K562 (cell line): ENCODE measurements at regions not wholly inside any gene's neighbourhood (a gene's known extent, or its start where the extent isn't known, plus 50 kb on each side); places are given as distances from the start of the nearest gene placed in this dataset.

Source experiments
- ATAC-seq: fragments of 200-7000 bp; cut with Tn5 transposase; 3 replicates; pipeline ENCODE4 v1.9.1; 2020; ENCODE audit warnings: moderate library complexity
- BruUV-seq: library from RNA; stranded (reverse); fragments of 400-500 nt; replicated peaks from 2 replicates; lab custom pipeline; 2021; lab: Mats Ljungman, UMichigan
- CTCF ChIA-PET: fragments of 300-600 bp; formaldehyde crosslinking; extraction: SDS; loops from one replicate; lab custom pipeline; 2021; ENCODE audit warnings: low intra/inter-chr PET ratio; lab: Yijun Ruan, JAX
- POLR2A ChIA-PET: fragments of 300-600, 350-650 bp; sonication (Branson Sonifier 250); formaldehyde crosslinking; extraction: SDS; loops from one replicate; lab custom pipeline; 2021; ENCODE audit warnings: antibody characterized with exemption, inconsistent platforms; lab: Yijun Ruan, JAX
- DNase-seq, 4 experiments: peaks; one replicate each; pipeline versions ENCODE4 v3.0.0 to v3.0.0-alpha.2; 2011 to 2018; ENCODE audit warnings: low spot score in 3 of 4, mixed read lengths in 3 of 4; ENCODE audit errors: extremely low read depth in 1 of 4
- FAIRE-seq: peaks from 2 replicates; lab custom pipeline; 2011; peaks lifted over from hg19 to GRCh38; lab: Jason Lieb, UNC
- H2AFZ ChIP-seq: 2 replicates; pipeline ENCODE4 v1.6.0; 2011; ENCODE audit warnings: low read depth, low read length, control low read depth, inconsistent platforms
- H3K27ac ChIP-seq: fragments of 200-600 bp; 3 replicates; pipeline ENCODE4 v1.8.0; 2011; ENCODE audit warnings: low read depth, mild to moderate bottlenecking, control low read depth, inconsistent platforms, low read length, moderate library complexity, mixed read lengths; ENCODE audit errors: extremely low read depth
- H3K27me3 ChIP-seq, 2 experiments: fragments of 300-600 bp in 1 of 2; 2 replicates in 1 of 2; 3 replicates in 1 of 2; pipeline versions ENCODE4 v1.6.0 to v1.8.0; 2011; ENCODE audit warnings: inconsistent platforms in 2 of 2, low read length in 2 of 2, mild to moderate bottlenecking in 1 of 2, mixed read lengths in 1 of 2, moderate library complexity in 1 of 2; ENCODE audit not compliant: control insufficient read depth in 2 of 2, insufficient read depth in 2 of 2
- H3K36me3 ChIP-seq: fragments of 300-600 bp; 3 replicates; pipeline ENCODE4 v1.8.0; 2011; ENCODE audit warnings: mild to moderate bottlenecking, low read length, inconsistent platforms; ENCODE audit not compliant: control insufficient read depth, insufficient read depth
- H3K4me1 ChIP-seq, 2 experiments: fragments of 200-600 bp in 1 of 2; replicated peaks in 1 of 2; 2 replicates in 1 of 2; 3 replicates in 1 of 2; pipeline versions ENCODE4 v1.5.1 to v1.8.0; 2011; ENCODE audit warnings: inconsistent platforms in 2 of 2, low read length in 2 of 2, mild to moderate bottlenecking in 1 of 2, mixed read lengths in 1 of 2, moderate library complexity in 1 of 2; ENCODE audit not compliant: control insufficient read depth in 2 of 2, insufficient read depth in 2 of 2
- H3K4me2 ChIP-seq: 2 replicates; pipeline ENCODE4 v1.6.1; 2011; ENCODE audit warnings: low read length, control low read depth, inconsistent platforms, mixed read lengths; ENCODE audit not compliant: insufficient read depth
- H3K4me3 ChIP-seq: fragments of 200-600 bp; sonication (generic), shearing (Covaris generic); 2 replicates; pipeline ENCODE4 v1.5.1; 2016; ENCODE audit warnings: control low read depth, inconsistent platforms
- H3K79me2 ChIP-seq: fragments of 200-600 bp; 3 replicates; pipeline ENCODE4 v1.8.0; 2011; ENCODE audit warnings: low read length, inconsistent platforms; ENCODE audit not compliant: control insufficient read depth, insufficient read depth
- H3K9ac ChIP-seq, 2 experiments: 2 replicates each; pipeline versions ENCODE4 v1.6.0 to v1.6.1; 2011; ENCODE audit warnings: low read depth in 2 of 2, low read length in 2 of 2, control low read depth in 1 of 2, inconsistent platforms in 1 of 2, mild to moderate bottlenecking in 1 of 2, mixed read lengths in 1 of 2; ENCODE audit not compliant: insufficient read depth in 1 of 2
- H3K9me1 ChIP-seq: one replicate; pipeline ENCODE4 v1.6.0; 2011; ENCODE audit warnings: inconsistent platforms, mild to moderate bottlenecking, low read length, moderate library complexity; ENCODE audit not compliant: control insufficient read depth, insufficient read depth
- H3K9me3 ChIP-seq: replicated peaks from 2 replicates; pipeline ENCODE4 v1.5.1; 2011; ENCODE audit warnings: low read depth, low read length, inconsistent platforms; ENCODE audit not compliant: control insufficient read depth, insufficient read depth
- H4K20me1 ChIP-seq: replicated peaks from 2 replicates; pipeline ENCODE4 v1.6.1; 2011; ENCODE audit warnings: low read length, inconsistent platforms, mixed read lengths; ENCODE audit not compliant: control insufficient read depth, insufficient read depth
- ATF1 ChIP-seq, 2 experiments: fragments of 450-650 bp in 1 of 2; IDR thresholded peaks; 2 replicates each; pipeline ENCODE4 v1.6.1; 2016; ENCODE audit warnings: missing compliant biosample characterization in 1 of 2, missing genetic modification characterization in 1 of 2
- BACH1 ChIP-seq: fragments of 200-800 bp; sonication (Bioruptor generic); IDR thresholded peaks from 2 replicates; pipeline ENCODE4 v1.6.1; 2016; ENCODE audit warnings: missing genetic modification characterization, missing compliant biosample characterization
- BCL6 ChIP-seq: fragments of 250-450 bp; sonication (Bioruptor Pico); IDR thresholded peaks from 2 replicates; pipeline ENCODE4 v1.4.0; 2020
- BRCA1 ChIP-seq, 2 experiments: fragments of 450-650 bp in 1 of 2; sonication (generic) in 1 of 2; formaldehyde crosslinking in 1 of 2; IDR thresholded peaks; 2 replicates each; pipeline versions ENCODE4 v1.5.0 to v1.6.1; 2017 to 2020; ENCODE audit warnings: mild to moderate bottlenecking in 1 of 2, missing genetic modification reagents in 1 of 2
- BRD9 ChIP-seq: fragments of 450-650 bp; IDR thresholded peaks from 2 replicates; pipeline ENCODE4 v1.6.1; 2018; ENCODE audit warnings: low read depth; ENCODE audit not compliant: partially characterized antibody
- MAZ ChIP-seq, 2 experiments: fragments of 450-650 bp in 1 of 2; sonication (generic) in 1 of 2; formaldehyde crosslinking; IDR thresholded peaks in 1 of 2; conservative IDR thresholded peaks in 1 of 2; 2 replicates each; pipeline versions ENCODE4 v1.4.0 to v1.5.0; 2020; ENCODE audit warnings: mild to moderate bottlenecking in 1 of 2, missing genetic modification reagents in 1 of 2
- PCBP2 ChIP-seq: fragments of 200-400 bp; formaldehyde crosslinking; IDR thresholded peaks from 2 replicates; pipeline ENCODE4 v1.6.1; 2018; ENCODE audit warnings: low read length, low read depth, mild to moderate bottlenecking, moderate library complexity; ENCODE audit not compliant: poor library complexity, severe bottlenecking
- POLR2H ChIP-seq: IDR thresholded peaks from 2 replicates; pipeline ENCODE4 v1.6.1; 2016; ENCODE audit warnings: missing genetic modification characterization, low read depth, mild to moderate bottlenecking, control low read depth, missing compliant biosample characterization, moderate library complexity
- SAFB2 ChIP-seq: fragments of 200-400 bp; formaldehyde crosslinking; IDR thresholded peaks from 2 replicates; pipeline ENCODE4 v1.6.1; 2018; ENCODE audit warnings: borderline replicate concordance, low read length, low read depth, moderate library complexity; ENCODE audit not compliant: severe bottlenecking
- SRSF7 ChIP-seq: fragments of 200-400 bp; formaldehyde crosslinking; optimal IDR thresholded peaks from 2 replicates; pipeline ENCODE3; 2017; ENCODE audit warnings: mild to moderate bottlenecking, low read depth, low read length
- ZBTB5 ChIP-seq: fragments of 450-650 bp; IDR thresholded peaks from 2 replicates; pipeline ENCODE4 v1.6.1; 2017; ENCODE audit warnings: antibody characterized with exemption
- ZNF277 ChIP-seq: fragments of 250-450 bp; sonication (Bioruptor Pico); IDR thresholded peaks from 2 replicates; pipeline ENCODE4 v1.8.0; 2022; ENCODE audit warnings: inconsistent platforms, mild to moderate bottlenecking, moderate library complexity, borderline replicate concordance
- WGBS: fragments of 100-300 bp; shearing (Covaris generic); methylation state at CpG from one replicate; pipeline ENCODE4 v1.1.6; 2016; ENCODE audit warnings: low coverage, mixed read lengths; ENCODE audit not compliant: insufficient coverage; ENCODE audit errors: missing lambda C conversion rate; 5-methylcytosine and 5-hydroxymethylcytosine counted together
- in situ Hi-C: fragments of 300-500 bp; cut with MboI; formaldehyde crosslinking; loops from 4 replicates; pipeline ENCODE4 v1.15.0; 2018; ENCODE audit warnings: inconsistent platforms, mixed read lengths
- intact Hi-C: fragments of 100-400 bp; cut with micrococcal nuclease; formaldehyde crosslinking; loops from 2 replicates; pipeline ENCODE4 v1.14.2; 2022
- TF ChIP-seq, protein P1 (sequence below), 2 experiments: fragments of 450-650 bp in 1 of 2; sonication (generic) in 1 of 2; formaldehyde crosslinking in 1 of 2; IDR thresholded peaks in 1 of 2; conservative IDR thresholded peaks in 1 of 2; 2 replicates each; pipeline versions ENCODE4 v1.6.1 to v1.8.1; 2016 to 2023; ENCODE audit warnings: mild to moderate bottlenecking in 2 of 2, moderate library complexity in 2 of 2, inconsistent platforms in 1 of 2, missing genetic modification reagents in 1 of 2

DNA sequence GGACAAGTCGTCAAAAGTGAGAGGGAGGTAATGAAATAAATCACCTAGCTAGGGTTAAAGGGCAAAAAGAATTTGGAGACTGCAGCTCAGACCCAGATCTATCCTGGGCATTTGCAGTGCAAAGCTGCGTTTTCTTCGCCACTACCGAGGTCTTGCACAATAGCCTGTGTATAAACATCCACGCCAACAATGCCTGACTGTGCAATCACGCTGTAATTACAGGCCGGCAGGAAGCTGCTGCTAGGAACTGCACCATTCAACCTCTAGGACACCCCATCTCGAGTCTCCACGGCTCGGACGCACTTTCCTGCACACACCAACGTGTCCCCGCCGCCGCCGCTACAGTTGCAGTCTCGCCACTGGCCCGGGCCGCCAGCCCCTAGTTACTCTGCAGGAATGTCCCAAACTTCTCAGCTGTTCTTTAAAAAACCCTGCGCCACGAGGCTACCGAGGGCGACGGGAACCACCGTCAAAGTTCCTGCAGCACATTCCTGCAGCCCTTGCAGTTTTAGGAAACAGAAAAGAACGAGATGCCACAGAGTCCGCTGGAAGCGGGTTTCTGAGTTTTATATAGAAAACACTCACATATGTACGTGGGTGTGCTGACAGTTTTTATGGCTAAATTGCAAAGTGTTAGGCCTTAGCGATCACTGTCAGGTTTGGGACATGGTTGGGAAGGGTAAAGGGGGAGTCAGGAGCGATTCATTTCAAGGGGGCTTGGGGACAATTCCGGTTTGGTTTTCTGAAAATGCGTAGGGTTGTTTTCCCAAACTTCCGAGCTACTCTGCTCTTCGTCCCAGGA is 65.6 kb upstream of the PTGR2 start (continued):
- TF ChIP-seq SRSF7 (no peak), POLR2H (peak; percentile 75; the same call in 1 of the 2 replicates), BACH1 (tag) (peak; percentile 44; the same call in 1 of the 2 replicates), PCBP2 (no peak)
- TF ChIP-seq, protein P1, sequence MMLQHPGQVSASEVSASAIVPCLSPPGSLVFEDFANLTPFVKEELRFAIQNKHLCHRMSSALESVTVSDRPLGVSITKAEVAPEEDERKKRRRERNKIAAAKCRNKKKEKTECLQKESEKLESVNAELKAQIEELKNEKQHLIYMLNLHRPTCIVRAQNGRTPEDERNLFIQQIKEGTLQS (IDR thresholded peaks at IDR 0.05), result peak; percentile 71
- TF ChIP-seq, protein P1 (CRISPR knock-in tag; conservative IDR thresholded peaks at IDR 0.05), result no peak

- FAIRE-seq, result peak; percentile 52
- peak in 1 of 4 experiments; percentile 50 for DNase-seq
- no TSS peak for BruUV-seq
- peak overlapping the region; percentile 90 for H3K4me2 ChIP-seq
- H3K27me3 ChIP-seq, result no peaks in the 10 kb centered on the region
- 6% methylated on average over 7 of the region's 8 CpGs for WGBS
- H3K9me1 ChIP-seq, result no peaks in the 10 kb centered on the region
- no peaks in the 10 kb centered on the region for H3K9me3 ChIP-seq
- peak; percentile 6 for ATAC-seq
- H3K27ac ChIP-seq, result peak overlapping the region; percentile 97
- H2AFZ ChIP-seq, result peak overlapping the region; percentile 84
- H3K36me3 ChIP-seq, result peaks cover 4% of the 10 kb centered on the region; the same call in 1 of the 3 replicates
- peak overlapping the region; percentile 70 for H3K4me3 ChIP-seq
- intact Hi-C loops (loop anchor here (5.0 kb wide), 1 partner anchor 33 kb away; no protein-coding TSS in a partner anchor), in situ Hi-C loops (no loop called here)
- no peaks in the 10 kb centered on the region; the same call in 1 of the 2 replicates for H4K20me1 ChIP-seq
- CTCF ChIA-PET, result no interaction called here
- peaks cover 73% of the 10 kb centered on the region for H3K79me2 ChIP-seq
- peak overlapping the region; percentile 92 to 94; a peak in 3 of 4 replicates for H3K9ac ChIP-seq
- peaks cover 43 to 49% of the 10 kb centered on the region in 2 experiments for H3K4me1 ChIP-seq
- POLR2A ChIA-PET, result interaction anchor here (0.7 to 6.5 kb wide), 16 partner anchors 10 to 825 kb away, joined by 3 to 41 read pairs (median 6); partner anchors contain the start of gene PTGR2
- TF ChIP-seq BRD9 (no peak), ATF1 (CRISPR knock-in tag; IDR thresholded peaks at IDR 0.05) (no peak), ATF1 (tag; IDR thresholded peaks at IDR 0.05) (peak; percentile 66; the same call in 1 of the 2 replicates), BRCA1 (IDR thresholded peaks at IDR 0.05) (no peak), BRCA1 (CRISPR knock-in tag; IDR thresholded peaks at IDR 0.05) (no peak), ZBTB5 (no peak), BCL6 (CRISPR knock-in tag) (no peak), MAZ (CRISPR knock-in tag; conservative IDR thresholded peaks at IDR 0.05 in 1 of 2, IDR thresholded peaks at IDR 0.05 in 1 of 2) (peak in 1 of 2 experiments; percentile 4; a peak in 1 of 4 replicates), SAFB2 (no peak), ZNF277 (CRISPR knock-in tag) (no peak)
Measured at GRCh38 chr14:73785336-73785833, 66.2 kb upstream of the PTGR2 start.
